ENCODE measurements at regions not wholly inside any gene's neighbourhood (a gene's known extent, or its start where the extent isn't known, plus 50 kb on each side); places are given as distances from the start of the nearest gene placed in this dataset.
A peak's percentile ranks its signal among the peaks of the same experiment; 100 is the strongest.

GRCh38 chr4:27184508-27185155 is 324.0 kb downstream of the STIM2 start:
- no peak for DNase-seq (ENCODE audit: low read depth)

GRCh38 chr4:27186710-27187109 is 326.1 kb downstream of the STIM2 start:
- DNase-seq (ENCODE audit: low read depth), result no peak

GRCh38 chr4:27187786-27188185 is 327.1 kb downstream of the STIM2 start:
- DNase-seq (ENCODE audit: low read depth), result no peak

GRCh38 chr4:27189683-27190082 is 329.0 kb downstream of the STIM2 start:
- DNase-seq (ENCODE audit: low read depth), result no peak

DNA sequence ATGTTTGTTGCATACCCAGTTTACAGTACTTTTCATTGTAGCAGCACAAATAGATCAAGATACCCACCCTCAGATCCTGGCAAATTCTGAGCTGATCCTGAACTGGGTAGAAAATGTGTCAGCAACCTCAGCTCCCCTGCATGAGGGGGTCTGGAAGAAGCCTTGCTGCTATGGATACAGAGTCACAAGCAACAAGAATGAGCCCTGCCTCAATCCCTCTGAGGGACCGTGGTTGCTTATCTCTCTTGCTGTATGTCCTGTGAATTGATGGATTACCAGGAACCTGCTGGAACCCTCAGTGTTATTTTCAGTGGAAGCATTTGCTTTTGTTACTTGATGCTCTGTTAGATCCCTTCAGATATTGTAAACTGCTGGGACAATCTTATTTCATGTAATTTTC is 331.0 kb downstream of the STIM2 start:
- no peak for DNase-seq (ENCODE audit: low read depth)

GRCh38 chr4:27194599-27195176 is 334.0 kb downstream of the STIM2 start:
- no peak for DNase-seq (ENCODE audit: low read depth)

DNA sequence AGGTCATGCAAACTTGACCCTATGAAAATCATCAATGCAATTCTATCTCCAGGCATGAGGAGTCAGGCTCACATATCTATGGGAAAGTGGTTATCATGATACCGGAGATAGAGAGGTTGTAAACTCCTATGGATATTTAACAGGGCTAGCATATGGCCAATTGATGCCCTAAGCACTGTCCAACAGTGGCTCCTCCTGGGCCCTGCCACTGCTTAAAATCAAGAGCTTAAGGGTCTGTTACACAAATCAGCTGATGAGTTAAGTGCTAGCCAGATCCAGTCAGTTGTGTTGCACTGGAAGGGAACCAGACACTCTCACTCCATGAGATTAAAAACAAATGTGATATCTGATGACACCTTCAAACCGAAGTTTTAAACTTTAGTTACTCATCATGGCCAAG is 337.6 kb downstream of the STIM2 start:
- no peak for DNase-seq (ENCODE audit: low read depth)

DNA sequence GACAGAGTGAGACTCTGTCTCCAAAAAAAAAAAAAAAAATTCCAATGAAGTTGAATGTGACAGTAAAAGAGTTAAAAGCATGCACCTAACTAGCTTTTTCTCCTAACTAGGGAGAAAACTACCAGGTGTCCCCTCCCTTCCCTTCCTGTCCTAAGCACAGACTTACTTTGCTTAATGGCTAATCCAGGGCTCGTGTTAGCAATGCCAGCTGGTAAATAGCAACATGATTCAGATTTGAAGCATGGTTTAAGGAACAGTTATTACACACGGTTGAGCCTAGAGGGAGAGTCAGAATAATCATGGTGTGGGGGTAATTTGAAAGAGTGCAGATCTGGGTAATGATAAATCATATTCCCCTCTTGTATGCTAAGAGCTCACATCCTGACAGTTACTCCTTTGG is 338.3 kb downstream of the STIM2 start:
- DNase-seq (ENCODE audit: low read depth), result no peak

DNA sequence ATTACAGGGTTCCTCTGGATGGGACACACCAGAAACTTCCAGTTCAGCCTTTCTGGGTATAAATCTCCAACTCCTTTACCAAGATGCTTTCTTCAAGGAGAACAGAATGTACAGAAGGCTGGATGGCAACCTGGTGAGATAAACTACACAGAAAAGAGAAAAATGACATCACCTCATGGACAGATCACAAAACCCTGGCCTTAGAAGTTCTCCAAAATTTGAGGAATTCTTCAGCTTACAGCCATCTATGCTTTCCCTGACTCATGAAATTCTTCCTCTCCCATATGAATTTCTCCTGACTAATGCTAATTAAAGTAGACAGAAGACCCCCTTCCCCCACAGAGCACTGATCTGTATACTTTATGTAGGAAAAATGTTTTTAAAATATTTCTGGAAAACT is 345.4 kb downstream of the STIM2 start:
- DNase-seq (ENCODE audit: low read depth), result no peak

DNA sequence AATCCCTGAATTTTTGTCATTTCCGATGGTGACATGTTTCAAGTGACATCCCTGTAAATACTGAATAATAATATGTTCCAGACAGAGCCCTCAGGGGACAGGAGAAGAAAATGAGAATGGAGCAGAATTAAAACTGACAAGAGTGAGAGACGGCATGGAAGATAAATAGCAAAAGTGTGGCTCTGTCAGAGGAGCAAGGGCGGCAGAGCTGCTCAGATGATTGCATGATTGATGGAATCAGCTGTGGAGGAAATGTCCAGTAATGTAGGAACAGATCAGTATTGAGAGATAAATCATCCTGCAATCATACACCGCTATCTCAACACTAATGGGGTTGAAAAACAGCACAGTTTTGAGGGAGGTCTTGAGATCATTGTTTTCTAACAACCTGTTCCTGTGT is 350.3 kb downstream of the STIM2 start:
- no peak for DNase-seq (ENCODE audit: low read depth)

DNA sequence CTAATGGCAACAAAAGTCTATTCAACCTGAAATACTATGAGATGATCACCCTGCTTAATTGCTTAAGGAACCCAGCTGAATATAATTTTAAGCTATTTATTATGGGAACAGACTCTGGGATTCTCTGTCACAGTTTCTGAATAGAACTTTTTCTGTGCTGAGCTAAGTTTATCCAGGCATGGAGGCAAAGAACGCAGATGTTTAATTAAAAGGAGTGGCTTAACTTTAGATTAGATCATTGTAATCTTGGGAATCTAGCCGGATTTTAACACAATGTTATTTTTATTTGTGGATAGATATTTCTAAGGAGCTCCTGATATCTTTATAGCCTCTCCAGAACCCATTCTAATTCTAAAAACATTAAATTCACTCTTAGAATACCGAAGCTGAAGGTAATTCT is 353.4 kb downstream of the STIM2 start:
- DNase-seq (ENCODE audit: low read depth), result no peak

GRCh38 chr4:27215220-27215826 is 354.7 kb downstream of the STIM2 start:
- no peak for DNase-seq (ENCODE audit: low read depth)

DNA sequence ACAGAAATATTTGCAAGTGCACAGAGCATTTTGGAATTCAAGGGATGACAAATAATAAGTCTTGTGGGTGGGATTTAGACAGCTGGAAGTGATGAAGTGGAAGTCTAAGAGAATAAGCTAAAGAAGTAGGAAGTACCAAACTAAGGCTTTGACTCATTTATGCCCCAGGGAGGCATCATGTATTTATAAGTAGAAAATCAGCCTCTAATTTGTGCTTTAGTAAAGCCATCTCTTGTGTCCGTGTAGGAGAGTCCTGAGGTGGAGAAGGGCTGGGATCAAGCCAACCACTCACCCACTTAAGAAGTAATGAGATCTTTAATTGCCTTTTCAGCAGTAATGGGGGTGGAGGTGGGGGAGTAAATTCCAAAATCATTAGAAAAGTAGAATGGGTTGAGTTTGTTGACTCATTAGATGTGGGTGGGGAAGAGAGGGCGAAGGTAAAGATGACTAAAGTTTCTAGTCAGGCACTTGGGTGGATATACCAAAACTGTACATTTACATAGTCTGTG is 356.7 kb downstream of the STIM2 start:
- peak; percentile 20 for DNase-seq (ENCODE audit: low read depth)

DNA sequence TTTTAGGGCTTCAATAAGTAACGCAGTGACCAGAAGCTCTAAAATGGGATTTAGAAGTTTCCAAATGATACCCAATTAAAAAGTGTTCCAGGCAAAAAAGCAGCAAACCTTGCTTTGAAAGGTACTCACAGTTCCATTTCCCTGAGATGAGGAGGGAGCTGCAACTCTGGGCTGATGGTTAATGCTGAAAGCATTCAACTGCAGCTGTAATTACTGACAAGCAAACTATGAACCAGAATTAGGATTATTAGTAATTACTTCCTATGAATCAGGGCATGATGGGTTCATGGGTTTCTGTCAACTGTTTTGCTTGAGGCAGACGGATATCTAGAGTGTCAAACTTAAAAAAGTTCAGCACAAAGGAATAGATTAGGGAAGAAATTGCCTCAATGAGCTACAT is 357.4 kb downstream of the STIM2 start:
- DNase-seq (ENCODE audit: low read depth), result no peak

- DNase-seq (ENCODE audit: low read depth), result no peak
These were observed 362.7 kb downstream of the STIM2 start for GRCh38 chr4:27223326-27223725.

- DNase-seq (ENCODE audit: low read depth), result no peak
These were observed 372.9 kb downstream of the STIM2 start for GRCh38 chr4:27233531-27233930.

GRCh38 chr4:27234306-27234899 is 373.8 kb downstream of the STIM2 start:
- DNase-seq (ENCODE audit: low read depth), result no peak

GRCh38 chr4:27239641-27240040 is 379.0 kb downstream of the STIM2 start:
- no peak for DNase-seq (ENCODE audit: low read depth)

GRCh38 chr4:27242217-27242616 is 381.6 kb downstream of the STIM2 start:
- no peak for DNase-seq (ENCODE audit: low read depth)

DNA sequence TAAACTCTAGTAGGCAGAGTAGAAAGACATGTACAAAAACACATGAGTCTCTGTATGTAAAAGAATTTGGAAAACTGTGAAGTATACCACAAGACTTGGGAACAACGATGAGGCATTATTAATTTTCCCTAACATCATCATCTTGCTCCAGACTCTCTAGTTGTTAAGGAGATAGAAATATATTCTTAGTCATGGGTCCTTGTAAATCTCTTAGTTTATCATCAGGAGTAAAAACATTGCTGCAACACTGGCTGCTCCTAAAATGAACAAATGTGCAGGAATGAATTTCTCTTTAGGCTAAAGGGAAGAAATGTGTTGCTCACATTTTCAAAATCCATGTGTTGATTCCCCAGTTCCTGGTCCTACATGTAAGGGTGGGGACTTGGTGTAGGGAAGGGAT is 384.6 kb downstream of the STIM2 start:
- DNase-seq (ENCODE audit: low read depth), result no peak

- DNase-seq (ENCODE audit: low read depth), result peak; percentile 27
These were observed 388.2 kb downstream of the STIM2 start for GRCh38 chr4:27248829-27249228.

DNA sequence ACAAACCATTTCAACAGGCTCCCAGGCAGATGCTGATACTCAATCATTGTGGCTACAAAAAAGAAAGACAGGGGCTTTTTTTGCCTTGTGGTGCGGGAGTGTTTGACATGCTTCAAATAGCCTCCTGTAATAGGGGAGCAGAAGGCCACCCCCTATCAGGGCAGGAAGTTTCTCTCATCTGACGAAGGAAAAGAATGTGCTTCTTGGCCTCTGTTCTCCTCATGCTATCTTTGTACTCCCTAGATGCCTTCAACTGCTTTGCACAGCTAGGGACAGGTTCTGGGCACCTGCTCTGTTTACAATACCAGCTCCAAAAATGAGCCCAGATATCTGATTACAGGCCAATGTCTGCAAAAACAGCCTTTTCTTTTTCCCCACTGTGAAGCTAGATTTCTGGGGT is 391.1 kb downstream of the STIM2 start:
- DNase-seq (ENCODE audit: low read depth), result no peak

GRCh38 chr4:27267339-27267969 is 406.8 kb downstream of the STIM2 start:
- DNase-seq (ENCODE audit: low read depth), result no peak

Measured in GM04504 (cell line).